A172 (cell line): ENCODE measurements at regions not wholly inside any gene's neighbourhood (a gene's known extent, or its start where the extent isn't known, plus 50 kb on each side); places are given as distances from the start of the nearest gene placed in this dataset.
"Not testable (repeated sequence)": the region's sequence is repeated elsewhere in the genome, so short reads cannot be mapped to it uniquely, and the experiment has no call there.

Source experiments
- DNase-seq: peaks from one replicate; pipeline ENCODE4 v3.0.0-alpha.2; 2015; ENCODE audit warnings: low spot score

DNA sequence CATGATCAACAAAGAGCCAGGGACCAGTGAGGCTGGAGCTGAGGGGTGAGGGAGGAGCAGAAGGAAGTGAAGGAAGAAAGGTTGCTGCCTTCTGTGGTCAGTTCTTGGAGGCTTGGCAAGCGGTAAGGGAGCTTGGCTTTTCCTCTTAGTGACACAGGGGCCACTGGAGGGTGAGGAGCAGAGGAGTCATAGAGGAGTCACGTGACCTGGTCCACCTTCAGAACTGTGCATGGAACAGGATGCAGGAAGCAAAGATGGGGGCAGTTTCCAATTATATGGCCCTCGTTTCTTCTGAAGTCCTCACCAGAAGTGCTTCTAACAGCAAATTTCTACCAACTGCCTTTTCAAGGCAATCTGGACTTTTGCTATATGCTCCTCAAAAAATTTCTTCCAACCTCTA lies 326.9 kb upstream of the SMIM21 start:
- no peak for DNase-seq

DNA sequence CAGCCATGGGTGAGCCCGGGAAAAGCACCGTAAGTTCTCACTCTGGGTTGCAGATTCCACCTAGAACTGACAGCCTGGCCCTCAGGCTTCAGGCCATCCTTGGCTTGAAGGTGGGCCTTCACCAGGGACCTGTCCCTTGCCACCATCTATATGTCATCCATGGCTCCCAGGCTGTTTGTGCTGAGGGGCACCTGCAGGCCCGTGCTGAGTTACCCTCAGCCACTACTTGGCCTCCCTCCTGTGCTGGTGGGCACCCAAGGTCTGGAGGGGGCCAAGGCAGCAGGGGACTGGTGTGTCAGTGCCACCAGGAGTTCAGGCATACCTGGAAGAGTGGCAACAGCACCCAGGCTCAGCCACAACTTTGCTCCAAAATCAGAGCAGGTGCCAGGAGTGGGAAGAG lies 326.2 kb upstream of the SMIM21 start:
- DNase-seq, result no peak

DNA sequence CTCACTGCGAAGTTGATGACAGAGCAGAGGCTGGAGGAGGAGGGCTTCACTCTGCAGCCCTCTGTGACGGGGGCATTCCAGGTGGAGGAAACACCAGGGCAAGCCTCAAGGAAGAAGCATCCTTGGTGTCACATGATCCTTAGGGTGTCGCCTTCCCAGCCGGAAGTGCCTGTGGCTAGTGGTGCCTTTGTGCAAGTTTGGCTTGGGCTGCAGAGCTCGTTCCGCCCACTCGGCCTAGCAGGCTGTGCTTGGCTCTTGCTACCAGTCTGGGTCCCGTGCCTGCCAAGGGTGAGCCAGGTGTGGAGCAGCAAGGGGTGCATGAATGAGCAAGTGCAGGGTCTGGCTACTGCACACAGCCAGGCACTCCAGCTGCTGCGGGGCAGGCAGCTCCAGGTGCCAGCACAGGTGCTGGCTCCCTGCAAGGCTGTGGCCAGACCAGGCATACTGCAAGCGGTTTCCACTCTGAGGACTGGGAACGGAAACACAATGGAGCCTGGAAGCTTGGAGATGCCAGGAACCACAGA lies 325.3 kb upstream of the SMIM21 start:
- DNase-seq, result no peak

- DNase-seq, result no peak
Measured at GRCh38 chr18:75745147-75745546, 317.6 kb upstream of the SMIM21 start.

DNA sequence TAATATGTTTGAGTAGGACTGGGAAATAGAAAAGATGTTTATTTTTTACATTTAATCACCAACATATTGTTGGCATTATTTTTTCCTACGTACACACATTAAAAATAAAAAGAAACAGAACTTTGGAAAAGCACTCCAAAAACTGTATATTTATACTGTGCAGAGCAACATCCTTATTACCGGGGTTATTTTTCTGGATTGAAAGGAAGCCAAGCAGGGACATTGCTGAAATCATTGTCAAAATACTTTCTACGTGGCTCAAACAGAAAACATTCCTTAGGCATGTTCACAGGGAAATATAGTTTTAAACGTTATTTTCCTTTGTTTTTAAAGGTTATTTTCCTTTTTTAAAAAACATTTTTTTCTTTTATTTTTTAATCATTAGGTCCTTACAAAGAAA lies 315.0 kb upstream of the SMIM21 start:
- DNase-seq, result no peak

DNA sequence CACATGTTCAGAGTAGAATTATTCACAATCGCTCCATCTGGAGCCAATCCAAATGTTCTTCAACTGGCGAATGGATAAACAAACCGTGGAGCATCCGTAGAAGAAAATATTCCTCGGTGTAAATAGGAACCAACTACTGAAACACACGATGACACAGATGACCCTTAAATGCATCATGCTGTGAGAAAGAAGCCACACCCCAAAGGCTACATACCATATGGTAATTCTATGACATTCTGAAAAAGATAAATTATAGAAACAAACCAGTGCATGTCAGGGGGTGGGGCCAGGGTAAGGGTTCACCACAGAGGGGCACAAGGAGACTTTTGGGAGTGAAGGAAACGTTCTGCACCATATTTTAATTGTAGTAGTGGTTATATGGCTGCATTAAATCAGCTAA lies 312.2 kb upstream of the SMIM21 start:
- DNase-seq, result no peak

- no peak for DNase-seq
Measured at GRCh38 chr18:75735291-75735690, 307.8 kb upstream of the SMIM21 start.

GRCh38 chr18:75730249-75730648 lies 302.7 kb upstream of the SMIM21 start:
- no peak for DNase-seq

DNA sequence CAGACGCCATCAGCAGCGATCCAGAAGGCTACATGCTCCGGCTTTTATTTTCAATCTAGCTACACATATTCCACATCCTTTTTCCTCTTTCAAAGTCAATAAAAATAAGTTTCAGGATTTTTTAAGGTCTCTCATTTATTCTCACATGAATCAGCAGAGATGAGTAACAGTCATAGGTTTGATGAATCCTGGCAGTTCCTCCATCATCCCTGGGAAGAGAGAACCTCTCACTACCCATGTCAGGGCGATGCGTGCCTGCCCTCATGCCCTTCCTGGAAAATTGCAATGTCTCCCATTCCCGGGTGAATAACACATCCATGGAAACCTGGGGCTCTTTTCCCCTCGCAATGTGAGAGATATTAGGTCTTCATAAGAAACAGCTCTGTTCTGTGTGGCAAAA lies 301.1 kb upstream of the SMIM21 start:
- DNase-seq, result no peak

DNA sequence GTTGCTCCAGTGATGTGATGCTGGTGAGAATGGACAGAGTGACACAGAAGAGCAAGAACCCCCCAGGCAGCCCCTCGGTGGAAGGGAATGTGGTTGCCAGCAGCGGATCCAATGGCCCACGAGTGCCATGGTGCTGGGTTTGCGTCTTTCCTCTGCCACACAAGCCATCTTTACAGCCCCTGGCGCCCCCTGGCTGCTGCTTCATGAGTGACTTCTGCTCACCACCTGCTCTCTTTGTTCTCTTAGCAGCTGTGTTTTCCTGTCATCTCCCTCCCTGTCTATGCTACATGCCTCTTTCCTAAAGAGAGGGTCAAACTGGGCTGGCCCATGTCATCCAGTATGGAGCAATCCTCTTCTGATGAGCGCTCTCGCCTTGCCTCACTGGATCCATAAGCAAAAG lies 300.0 kb upstream of the SMIM21 start:
- DNase-seq, result peak; percentile 19

- DNase-seq, result no peak
Measured at GRCh38 chr18:75723521-75724340, 296.2 kb upstream of the SMIM21 start.

GRCh38 chr18:75714766-75715165 lies 287.3 kb upstream of the SMIM21 start:
- no peak for DNase-seq

GRCh38 chr18:75712124-75712867 lies 284.8 kb upstream of the SMIM21 start:
- DNase-seq, result not testable (repeated sequence)

DNA sequence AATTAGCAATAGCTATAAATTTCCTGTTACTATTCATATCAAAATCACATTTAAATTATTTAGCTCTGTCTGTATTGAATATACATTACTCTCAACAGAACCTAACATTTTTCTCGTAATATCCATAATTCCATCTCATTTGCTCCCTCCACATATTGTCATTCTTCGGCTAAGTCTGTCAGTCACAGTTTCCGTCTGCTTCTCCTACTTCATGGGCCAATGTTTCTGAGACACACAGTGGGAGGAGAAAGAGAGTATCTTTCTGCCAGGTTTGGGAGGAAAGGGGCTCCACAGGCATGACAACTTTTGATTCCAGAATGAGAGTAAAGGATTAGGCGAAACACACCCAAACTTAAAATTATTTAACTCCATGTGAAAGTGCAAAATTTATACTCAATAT lies 273.1 kb upstream of the SMIM21 start:
- DNase-seq, result no peak

DNA sequence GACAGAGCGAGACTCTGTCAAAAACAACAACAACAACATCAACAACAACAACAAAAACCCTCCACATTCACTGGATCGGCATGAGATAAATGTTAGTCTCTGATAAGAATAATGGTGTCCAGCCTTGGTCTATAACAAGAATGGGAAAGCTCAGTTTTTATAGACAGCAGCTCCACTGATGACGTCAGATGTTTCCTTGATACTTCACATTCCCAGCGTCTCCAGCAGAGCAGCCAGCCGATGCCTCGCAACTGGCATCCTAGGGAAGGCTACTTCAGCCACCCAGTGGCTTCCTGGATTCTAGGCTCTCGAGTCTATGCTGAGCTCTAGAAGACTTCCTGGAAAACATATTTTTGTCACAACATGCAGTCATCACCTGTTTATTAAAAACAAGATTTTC lies 271.4 kb upstream of the SMIM21 start:
- no peak for DNase-seq

DNA sequence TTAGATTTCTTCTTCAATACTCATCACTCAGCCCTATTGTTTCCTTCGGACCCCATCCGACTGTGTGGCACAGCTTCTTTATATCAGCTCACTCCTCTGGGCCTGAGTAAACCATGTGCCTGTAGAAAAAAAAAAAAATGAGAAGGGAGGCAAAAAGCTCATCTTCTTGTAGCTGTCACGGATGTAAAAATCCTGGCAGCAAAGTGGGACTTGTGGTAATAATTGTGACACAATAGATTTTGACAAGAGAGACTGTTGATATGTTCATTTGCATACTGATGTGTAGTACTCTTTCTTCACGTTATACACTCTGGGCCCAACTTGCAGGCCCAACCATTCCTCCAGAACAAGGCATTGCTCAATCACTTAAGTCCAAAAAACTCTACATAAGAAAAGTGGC lies 270.0 kb upstream of the SMIM21 start:
- no peak for DNase-seq

DNA sequence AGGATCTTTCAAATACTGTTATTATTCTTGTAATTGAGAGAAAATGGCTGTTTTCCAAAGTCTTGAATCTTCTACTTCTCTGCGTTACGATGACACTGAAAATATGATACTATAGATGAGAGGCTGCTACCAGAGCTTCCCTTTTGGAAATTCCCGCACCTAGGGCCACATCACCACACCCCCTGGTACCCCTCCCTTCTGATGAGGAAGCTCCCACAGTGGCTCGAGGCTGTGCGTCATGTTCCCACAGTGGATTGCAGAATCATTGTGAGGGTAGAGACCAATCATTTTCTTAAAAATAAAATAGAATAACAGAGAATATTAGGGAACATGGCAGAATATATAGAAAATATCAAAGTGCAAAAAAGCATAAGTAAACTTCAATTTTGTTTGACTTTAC lies 268.9 kb upstream of the SMIM21 start:
- DNase-seq, result no peak

DNA sequence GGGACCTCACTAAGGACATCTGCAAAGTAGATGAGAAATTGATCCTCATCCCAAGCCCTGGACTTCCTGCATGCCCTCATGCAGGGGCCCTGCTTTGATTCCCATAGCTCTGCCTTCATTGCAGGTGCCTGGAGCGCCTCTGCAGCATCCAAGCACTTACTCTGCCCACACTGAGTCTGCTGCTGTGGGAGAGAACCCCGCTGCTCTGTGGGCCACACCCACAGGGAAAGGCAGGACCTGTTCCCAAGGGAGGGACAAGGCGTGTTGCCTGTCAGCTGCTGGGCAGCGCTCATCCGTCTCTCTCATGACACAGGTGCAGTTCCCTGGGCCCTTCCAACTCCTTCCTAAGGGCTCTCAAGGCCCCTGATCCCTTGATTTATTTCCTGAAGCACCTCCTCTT lies 266.8 kb upstream of the SMIM21 start:
- DNase-seq, result no peak

DNA sequence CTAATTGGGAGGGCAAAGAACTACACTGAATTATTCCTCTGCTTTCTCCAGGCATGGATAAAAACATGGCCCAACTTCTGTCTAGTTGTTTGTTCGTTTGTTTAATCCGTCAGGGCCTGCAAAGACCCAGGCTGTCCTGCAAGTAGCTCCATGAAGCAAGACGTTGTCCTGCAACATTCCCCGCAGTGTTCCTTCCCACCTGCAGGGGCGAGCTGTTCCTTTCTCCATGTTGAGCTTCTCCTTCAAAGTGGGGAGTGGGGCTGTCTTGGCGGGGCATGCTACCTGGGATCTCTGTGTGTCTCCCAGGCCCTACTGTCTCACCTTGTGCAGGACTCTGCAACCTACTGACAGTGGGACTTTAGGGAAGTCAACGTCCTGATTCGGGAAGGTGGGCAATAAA lies 264.0 kb upstream of the SMIM21 start:
- DNase-seq, result no peak

DNA sequence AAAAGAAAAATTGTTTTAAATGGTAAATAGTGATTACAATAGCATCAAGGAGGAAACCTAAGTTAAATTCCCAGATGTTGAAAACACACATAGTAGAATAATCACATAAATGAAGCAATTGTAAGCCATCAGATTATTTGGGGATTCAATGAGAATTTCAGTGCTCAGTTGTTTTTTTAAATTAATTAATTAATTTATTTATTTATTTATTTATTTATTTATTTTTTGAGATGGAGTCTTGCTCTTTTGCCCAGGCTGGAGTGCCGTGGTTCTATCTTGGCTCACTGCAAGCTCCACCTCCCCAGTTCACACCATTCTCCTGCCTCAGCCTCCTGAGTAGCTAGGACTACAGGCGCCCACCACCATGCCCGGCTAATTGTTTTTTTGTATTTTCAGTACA lies 262.8 kb upstream of the SMIM21 start:
- not testable (repeated sequence) for DNase-seq

GRCh38 chr18:75687626-75688025 lies 260.1 kb upstream of the SMIM21 start:
- DNase-seq, result no peak

DNA sequence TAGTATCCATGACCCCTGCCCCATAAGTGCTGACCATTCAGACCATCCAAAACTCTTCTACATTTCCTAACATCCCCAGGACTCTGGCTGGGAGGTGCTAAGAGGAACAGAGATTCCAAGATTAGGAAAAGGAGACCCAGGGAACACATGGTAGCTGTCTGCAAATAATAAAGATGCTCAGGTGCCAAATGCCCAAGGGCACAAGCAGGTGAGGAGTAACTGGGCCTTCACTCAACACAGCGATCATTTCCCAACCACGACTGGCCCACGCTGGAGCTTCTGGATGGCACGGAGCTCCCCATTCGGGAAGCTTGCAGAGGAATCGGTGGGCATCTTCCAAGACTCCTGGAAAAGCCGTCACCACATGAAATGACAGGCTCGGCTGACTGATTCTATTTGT lies 255.9 kb upstream of the SMIM21 start:
- DNase-seq, result no peak

GRCh38 chr18:75681538-75682115 lies 254.1 kb upstream of the SMIM21 start:
- no peak for DNase-seq
